AG04449 (cell line): ENCODE measurements at regions not wholly inside any gene's neighbourhood (a gene's known extent, or its start where the extent isn't known, plus 50 kb on each side); places are given as distances from the start of the nearest gene placed in this dataset.
A peak's percentile ranks its signal among the peaks of the same experiment; 100 is the strongest.
"Not testable (repeated sequence)": the region's sequence is repeated elsewhere in the genome, so short reads cannot be mapped to it uniquely, and the experiment has no call there.

ENCODE experiments used
- CTCF ChIA-PET: fragments of 350-600 bp; formaldehyde crosslinking; extraction: SDS; loops from one replicate; lab custom pipeline; 2021; ENCODE audit warnings: antibody characterized with exemption; lab: Yijun Ruan, JAX
- POLR2A ChIA-PET: fragments of 400-600, 350-600 bp; formaldehyde crosslinking; extraction: SDS; loops from one replicate; lab custom pipeline; 2020; ENCODE audit warnings: antibody characterized with exemption, inconsistent platforms; lab: Yijun Ruan, JAX
- DNase-seq: peaks from one replicate; pipeline ENCODE4 v3.0.0-alpha.2; 2010; ENCODE audit warnings: low read depth, low spot score
- H3K4me3 ChIP-seq: 2 replicates; pipeline ENCODE4 v1.5.1; 2011; ENCODE audit warnings: low read depth, mild to moderate bottlenecking, control low read depth, low read length
- CTCF ChIP-seq: IDR thresholded peaks from one replicate; pipeline ENCODE4 v1.5.1; 2011; ENCODE audit warnings: mild to moderate bottlenecking, moderate library complexity, low read length, control low read depth, inconsistent platforms; ENCODE audit not compliant: insufficient read depth; ENCODE audit errors: missing control alignments

GRCh38 chr16:24645739-24646645 is 83.5 kb upstream of the TNRC6A start:
- no peak overlapping the region for H3K4me3 ChIP-seq
- peak; percentile 98 for DNase-seq
- CTCF ChIA-PET = interaction anchor here (1.2 kb wide), 2 partner anchors 13 to 67 kb away, joined by 3 to 4 read pairs; no protein-coding TSS in a partner anchor
- POLR2A ChIA-PET = interaction anchor here (0.6 to 1.7 kb wide), 2 partner anchors 12 to 24 kb away, joined by 3 to 11 read pairs; no protein-coding TSS in a partner anchor
- no peak for TF ChIP-seq CTCF

DNA sequence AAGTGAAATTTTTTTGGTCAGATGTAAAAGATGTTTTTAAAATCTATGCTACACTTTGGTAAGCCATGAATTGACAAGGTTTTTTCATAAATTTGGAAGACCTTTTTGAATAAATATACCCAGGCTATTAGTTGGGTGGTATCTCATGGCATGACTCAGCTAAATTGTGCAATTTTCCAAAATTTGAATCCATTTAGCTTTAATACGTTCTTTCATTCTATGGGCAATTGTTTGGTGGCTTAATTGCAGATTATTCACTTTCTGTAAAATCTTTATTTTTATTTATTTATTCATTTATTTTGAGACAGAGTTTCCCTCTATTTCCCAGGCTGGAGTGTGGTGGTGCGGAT is 82.8 kb upstream of the TNRC6A start:
- ChIA-PET POLR2A (interaction anchor here (0.6 to 1.7 kb wide), 2 partner anchors 11 to 23 kb away, joined by 3 to 11 read pairs; no protein-coding TSS in a partner anchor), CTCF (no interaction called here)
- no peak for DNase-seq
- TF ChIP-seq CTCF = no peak
- H3K4me3 ChIP-seq = no peak overlapping the region

DNA sequence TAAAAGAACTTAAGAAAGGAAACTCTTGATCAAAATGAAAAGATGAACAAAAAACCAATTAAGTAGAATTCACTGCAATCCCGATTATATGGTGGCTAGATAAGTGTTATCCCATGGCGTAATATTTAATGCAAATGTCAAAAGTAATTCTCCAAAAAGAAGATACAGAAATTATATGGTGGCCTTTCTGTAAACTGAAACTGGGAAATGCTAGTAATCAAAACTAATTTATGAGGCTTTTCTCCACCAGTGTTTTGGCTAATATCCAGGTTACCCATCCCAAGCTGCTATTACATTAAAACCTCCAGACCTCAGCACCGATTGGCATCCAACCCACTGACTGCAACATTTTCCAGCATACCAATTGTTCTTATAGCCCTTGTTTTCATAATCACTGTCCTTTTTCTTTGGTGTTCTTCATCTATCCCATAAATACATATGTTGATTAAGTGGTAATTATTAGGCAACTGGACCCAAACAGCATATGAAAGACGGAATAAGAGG is 77.2 kb upstream of the TNRC6A start:
- DNase-seq = no peak
- ChIA-PET CTCF (no interaction called here), POLR2A (no interaction called here)
- TF ChIP-seq CTCF = no peak
- no peak overlapping the region for H3K4me3 ChIP-seq

GRCh38 chr16:24652803-24653202 is 76.6 kb upstream of the TNRC6A start:
- DNase-seq = no peak
- H3K4me3 ChIP-seq = no peak overlapping the region
- no peak for TF ChIP-seq CTCF
- ChIA-PET CTCF (no interaction called here), POLR2A (no interaction called here)

GRCh38 chr16:24653725-24654124 is 75.7 kb upstream of the TNRC6A start:
- POLR2A ChIA-PET = no interaction called here
- CTCF ChIA-PET = interaction anchor here (1.3 kb wide), 1 partner anchor 12 kb away, joined by 3 read pairs; no protein-coding TSS in a partner anchor
- TF ChIP-seq CTCF = no peak
- no peak for DNase-seq
- no peak overlapping the region for H3K4me3 ChIP-seq

DNA sequence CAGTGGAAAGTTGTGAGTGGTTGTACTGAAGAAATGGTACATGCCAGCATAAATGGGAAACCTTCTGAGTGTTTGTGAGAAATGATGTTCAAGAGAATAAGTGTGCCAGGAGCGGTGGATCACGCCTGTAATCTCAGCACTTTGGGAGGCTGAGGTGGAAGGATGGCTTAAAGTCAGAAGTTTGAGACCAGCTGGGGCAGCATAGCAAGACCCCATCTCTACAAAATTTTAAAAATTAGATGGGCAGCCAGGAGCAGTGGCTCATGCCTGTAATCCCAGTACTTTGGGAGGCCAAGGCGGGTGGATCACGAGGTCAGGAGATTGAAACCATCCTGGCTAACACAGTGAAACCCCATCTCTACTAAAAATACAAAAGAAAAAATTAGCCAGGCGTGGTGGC is 63.5 kb upstream of the TNRC6A start:
- CTCF ChIA-PET = interaction anchor here (1.0 kb wide), 2 partner anchors 12 to 86 kb away, joined by 3 read pairs; no protein-coding TSS in a partner anchor
- DNase-seq, H3K4me3 ChIP-seq, POLR2A ChIA-PET: not testable (repeated sequence)
